Tibial artery (tissue), 4 donors: ENCODE measurements at regions not wholly inside any gene's neighbourhood (a gene's known extent, or its start where the extent isn't known, plus 50 kb on each side); places are given as distances from the start of the nearest gene placed in this dataset.

Experiments
- DNase-seq, 2 donors: peaks; one replicate each; pipeline ENCODE4 v3.0.0-alpha.2; 2019
- H3K27ac ChIP-seq, 2 donors: fragments of 200-600 bp; sonication (generic) in 1 of 2; 1 replicate in 1 of 2; 2 replicates in 1 of 2; pipeline ENCODE4 v1.5.1; 2018 to 2019; ENCODE audit warnings: mild to moderate bottlenecking in 1 of 2
- H3K27me3 ChIP-seq, 2 donors: fragments of 200-600 bp; sonication (generic) in 1 of 2; one replicate each; pipeline versions ENCODE4 v1.5.1 to v1.6.0; 2016 to 2019
- H3K36me3 ChIP-seq, 3 donors: fragments of 200-600 bp; sonication (generic) in 2 of 3; one replicate each; pipeline ENCODE4 v1.5.1; 2016 to 2019; ENCODE audit warnings: mild to moderate bottlenecking in 2 of 3
- H3K4me1 ChIP-seq, 4 donors: fragments of 200-600 bp; sonication (generic) in 2 of 4; 1 replicate in 3 of 4; 2 replicates in 1 of 4; pipeline ENCODE4 v1.5.1; 2016 to 2019
- H3K4me3 ChIP-seq, 2 donors: fragments of 200-600 bp; sonication (generic) in 1 of 2; 1 replicate in 1 of 2; 2 replicates in 1 of 2; pipeline ENCODE4 v1.5.1; 2018 to 2019; ENCODE audit warnings: mild to moderate bottlenecking in 2 of 2
- H3K9me3 ChIP-seq, 3 donors: fragments of 200-600 bp; sonication (generic) in 1 of 3; one replicate each; pipeline ENCODE4 v1.5.1; 2016 to 2019
- intact Hi-C: fragments of 100-400 bp; cut with DNase I; formaldehyde crosslinking; loops from one replicate; pipeline ENCODE4 v1.15.0; 2023; ENCODE audit warnings: low total_unique reads
- TF ChIP-seq, protein P1 (sequence below), 2 experiments: fragments of 200-600 bp in 1 of 2; fragments of 450-650 bp in 1 of 2; IDR thresholded peaks; one replicate each; pipeline ENCODE4 v1.5.1; 2017 to 2019; ENCODE audit warnings: antibody characterized with exemption in 2 of 2, mild to moderate bottlenecking in 1 of 2, moderate library complexity in 1 of 2

GRCh38 chr2:19762959-19763605, 138.7 kb downstream of the TTC32 start:
- Histone ChIP-seq H3K9me3 (no peaks in the 10 kb centered on the region), H3K27me3 (no peaks in the 10 kb centered on the region), H3K4me3 (no peak overlapping the region), H3K4me1 (no peaks in the 10 kb centered on the region), H3K36me3 (no peaks in the 10 kb centered on the region), H3K27ac (no peak overlapping the region)
- DNase-seq, result no peak
- intact Hi-C loops, result no loop called here
- TF ChIP-seq, protein P1, sequence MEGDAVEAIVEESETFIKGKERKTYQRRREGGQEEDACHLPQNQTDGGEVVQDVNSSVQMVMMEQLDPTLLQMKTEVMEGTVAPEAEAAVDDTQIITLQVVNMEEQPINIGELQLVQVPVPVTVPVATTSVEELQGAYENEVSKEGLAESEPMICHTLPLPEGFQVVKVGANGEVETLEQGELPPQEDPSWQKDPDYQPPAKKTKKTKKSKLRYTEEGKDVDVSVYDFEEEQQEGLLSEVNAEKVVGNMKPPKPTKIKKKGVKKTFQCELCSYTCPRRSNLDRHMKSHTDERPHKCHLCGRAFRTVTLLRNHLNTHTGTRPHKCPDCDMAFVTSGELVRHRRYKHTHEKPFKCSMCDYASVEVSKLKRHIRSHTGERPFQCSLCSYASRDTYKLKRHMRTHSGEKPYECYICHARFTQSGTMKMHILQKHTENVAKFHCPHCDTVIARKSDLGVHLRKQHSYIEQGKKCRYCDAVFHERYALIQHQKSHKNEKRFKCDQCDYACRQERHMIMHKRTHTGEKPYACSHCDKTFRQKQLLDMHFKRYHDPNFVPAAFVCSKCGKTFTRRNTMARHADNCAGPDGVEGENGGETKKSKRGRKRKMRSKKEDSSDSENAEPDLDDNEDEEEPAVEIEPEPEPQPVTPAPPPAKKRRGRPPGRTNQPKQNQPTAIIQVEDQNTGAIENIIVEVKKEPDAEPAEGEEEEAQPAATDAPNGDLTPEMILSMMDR (IDR thresholded peaks at IDR 0.05), result no peak

GRCh38 chr2:19762142-19762541, 139.6 kb downstream of the TTC32 start:
- Histone ChIP-seq H3K4me3 (no peak overlapping the region), H3K36me3 (no peaks in the 10 kb centered on the region), H3K4me1 (no peaks in the 10 kb centered on the region), H3K27ac (no peak overlapping the region), H3K9me3 (no peaks in the 10 kb centered on the region), H3K27me3 (no peaks in the 10 kb centered on the region)
- no peak for DNase-seq
- TF ChIP-seq, protein P1 (IDR thresholded peaks at IDR 0.05), result no peak
- intact Hi-C loops, result no loop called here

GRCh38 chr2:19759880-19760279, 141.9 kb downstream of the TTC32 start:
- DNase-seq, result no peak
- Histone ChIP-seq H3K4me1 (no peaks in the 10 kb centered on the region), H3K27ac (no peak overlapping the region), H3K9me3 (no peaks in the 10 kb centered on the region), H3K36me3 (no peaks in the 10 kb centered on the region), H3K27me3 (no peaks in the 10 kb centered on the region), H3K4me3 (no peak overlapping the region)
- TF ChIP-seq, protein P1 (IDR thresholded peaks at IDR 0.05), result no peak
- intact Hi-C loops, result no loop called here

DNA sequence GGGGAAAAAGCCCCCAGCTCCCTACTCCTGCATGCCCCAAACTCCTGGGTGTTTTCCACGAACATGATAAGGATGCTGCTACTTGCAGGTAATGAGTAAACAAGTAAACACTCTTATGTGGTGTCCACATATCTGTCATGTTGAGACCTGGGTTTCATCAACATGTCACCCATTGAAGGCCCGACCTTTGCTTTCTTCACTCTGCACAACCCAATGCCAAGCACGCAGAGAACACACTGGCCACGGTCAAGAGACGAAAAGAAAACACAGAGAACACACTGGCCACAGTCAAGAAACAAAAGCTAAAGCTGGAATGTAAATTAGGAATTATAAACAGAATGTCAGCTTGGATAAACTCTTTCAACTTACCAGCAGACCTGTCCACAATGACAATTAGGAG, 143.1 kb downstream of the TTC32 start:
- intact Hi-C loops, result no loop called here
- no peaks in the 10 kb centered on the region for H3K36me3 ChIP-seq
- H3K9me3 ChIP-seq, result no peaks in the 10 kb centered on the region
- TF ChIP-seq, protein P1 (IDR thresholded peaks at IDR 0.05), result no peak
- no peak for DNase-seq
- H3K27ac ChIP-seq, result no peak overlapping the region
- H3K27me3 ChIP-seq, result no peaks in the 10 kb centered on the region
- no peaks in the 10 kb centered on the region for H3K4me1 ChIP-seq
- H3K4me3 ChIP-seq, result no peak overlapping the region

DNA sequence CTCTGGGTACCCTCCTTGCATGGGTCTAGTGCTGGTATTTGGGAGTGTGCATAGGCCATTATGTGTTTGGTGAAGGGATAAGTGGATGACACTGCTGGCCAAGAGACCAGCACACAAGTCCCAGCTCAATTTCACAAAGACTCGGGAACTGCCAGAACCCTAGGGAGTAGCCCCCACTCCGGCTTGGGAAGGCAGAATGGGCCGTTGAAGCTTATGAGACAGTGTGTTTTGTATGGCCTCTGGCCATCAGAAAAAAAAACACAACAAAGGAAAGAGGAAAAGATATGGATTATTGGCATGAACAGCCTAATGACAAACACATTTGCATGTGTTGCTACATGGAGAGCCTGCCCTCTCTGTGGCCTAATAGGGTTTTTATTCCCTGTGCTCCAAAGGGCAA, 144.2 kb downstream of the TTC32 start:
- Histone ChIP-seq H3K4me1 (peaks cover 0 to 4% (median under 1%) of the 10 kb centered on the region in 4 donors), H3K27ac (no peak overlapping the region), H3K9me3 (no peaks in the 10 kb centered on the region), H3K27me3 (no peaks in the 10 kb centered on the region), H3K36me3 (no peaks in the 10 kb centered on the region), H3K4me3 (no peak overlapping the region)
- intact Hi-C loops, result no loop called here
- DNase-seq, result no peak
- TF ChIP-seq, protein P1 (IDR thresholded peaks at IDR 0.05), result no peak

DNA sequence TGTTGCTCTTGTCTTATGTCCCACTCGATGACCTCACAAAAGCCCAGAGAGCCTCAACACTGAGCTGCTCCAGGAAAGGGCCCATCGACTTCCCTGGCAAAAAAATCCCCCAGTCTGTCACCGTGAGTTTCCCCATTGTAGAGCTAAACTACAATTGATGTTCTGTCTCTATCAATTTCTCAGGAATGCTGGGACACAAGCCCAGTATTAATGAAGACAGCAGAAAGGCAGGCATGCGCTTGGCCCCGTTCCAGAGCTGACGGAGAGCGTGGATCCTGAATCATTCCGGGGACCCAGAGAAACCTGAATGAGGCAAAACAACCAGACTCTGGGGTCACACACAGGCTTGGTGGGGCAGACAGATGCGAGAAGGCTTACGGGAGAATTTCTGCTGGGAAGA, 146.9 kb downstream of the TTC32 start:
- Histone ChIP-seq H3K27me3 (no peaks in the 10 kb centered on the region), H3K9me3 (no peaks in the 10 kb centered on the region), H3K4me3 (no peak overlapping the region), H3K27ac (no peak overlapping the region), H3K4me1 (peaks cover 0 to 19% (median 13%) of the 10 kb centered on the region in 4 donors), H3K36me3 (no peaks in the 10 kb centered on the region)
- intact Hi-C loops, result no loop called here
- no peak for DNase-seq
- TF ChIP-seq, protein P1 (IDR thresholded peaks at IDR 0.05), result no peak
